GM19438 (cell line): ENCODE measurements at regions not wholly inside any gene's neighbourhood (a gene's known extent, or its start where the extent isn't known, plus 50 kb on each side); places are given as distances from the start of the nearest gene placed in this dataset.
"Not testable (repeated sequence)": the region's sequence is repeated elsewhere in the genome, so short reads cannot be mapped to it uniquely, and the experiment has no call there.

Source experiments
- ATAC-seq: cut with Tn5 transposase; IDR thresholded peaks from one replicate; pipeline ENCODE4 v1.9.1; 2021; ENCODE audit warnings: low read depth; ENCODE audit not compliant: unreplicated experiment

DNA sequence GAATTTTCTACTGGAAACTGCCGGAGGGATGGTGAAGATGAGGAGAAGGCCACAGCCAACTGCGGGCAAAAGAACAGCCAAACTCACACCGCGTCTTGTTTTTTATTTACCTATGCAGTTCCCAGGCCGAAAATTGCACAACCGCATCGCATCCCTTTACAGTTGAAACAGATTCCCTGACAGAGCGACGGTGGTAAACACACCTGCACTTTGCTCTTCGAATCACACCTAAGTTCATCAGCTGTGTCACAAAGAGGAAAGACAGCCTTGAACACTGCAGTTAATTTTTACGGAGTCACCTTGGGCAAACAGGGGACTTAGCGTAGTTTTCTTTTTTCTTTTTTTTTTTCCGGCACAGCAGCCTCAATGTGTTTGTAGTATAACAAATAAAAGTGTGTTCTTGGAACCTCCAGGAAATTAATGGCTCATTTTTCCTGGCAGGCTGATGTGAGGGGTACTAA lies 272.0 kb upstream of the DIO3 start:
- ATAC-seq: no peak

DNA sequence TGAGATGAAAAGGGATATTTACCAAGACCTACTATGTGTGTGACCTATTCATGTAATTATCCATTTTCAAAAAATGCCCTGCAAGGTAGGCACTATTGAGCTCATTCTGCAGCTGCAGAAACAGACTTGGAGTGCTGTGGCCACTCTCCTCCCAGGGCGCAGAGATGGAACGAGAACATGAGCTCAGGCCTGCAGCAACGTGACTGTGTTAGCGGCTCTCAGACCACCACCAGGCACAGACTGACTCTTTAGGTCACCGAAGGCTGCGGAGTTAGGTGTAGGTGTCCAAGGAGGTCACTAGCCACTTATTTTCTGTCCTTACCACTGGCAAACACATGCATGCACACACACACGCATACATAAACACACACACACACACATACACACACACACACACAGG lies 271.4 kb upstream of the DIO3 start:
- ATAC-seq: no peak

DNA sequence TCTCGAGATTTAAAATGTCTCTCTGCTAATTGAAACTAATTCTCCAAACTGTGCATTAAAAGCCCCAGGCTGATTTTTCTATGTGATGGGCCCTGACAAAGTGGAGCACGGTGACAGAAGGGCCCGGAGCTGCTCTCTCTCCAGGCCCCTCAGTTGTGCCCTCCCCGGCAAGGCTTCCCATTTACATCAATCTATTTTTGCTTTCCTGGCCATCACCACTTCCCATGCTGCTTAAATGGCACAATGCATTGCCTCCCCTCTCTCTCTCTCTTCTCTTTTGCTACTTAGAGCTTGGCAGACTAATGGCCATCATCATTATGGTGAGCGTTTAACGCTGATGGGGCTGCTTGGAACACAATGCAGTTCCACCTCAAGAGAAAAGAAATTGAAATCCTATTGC lies 270.7 kb upstream of the DIO3 start:
- no peak for ATAC-seq

DNA sequence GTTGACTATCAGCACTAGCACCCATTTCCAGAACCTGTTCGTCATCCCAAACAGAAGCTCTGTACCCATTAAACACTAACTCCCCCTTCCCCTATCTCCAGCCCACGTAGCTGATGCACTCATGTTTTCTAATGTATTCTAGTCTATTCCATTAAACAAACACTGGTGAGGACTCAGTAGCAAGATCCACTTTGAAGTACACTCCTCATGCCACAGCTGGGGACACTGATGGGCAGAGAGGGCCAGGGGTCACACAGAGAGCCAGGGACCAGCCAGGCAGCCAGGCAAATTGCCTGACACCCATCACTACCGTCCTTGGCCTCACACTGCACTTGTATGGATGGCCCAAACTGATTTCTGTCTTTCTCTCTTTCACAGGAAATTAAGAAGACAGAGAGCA lies 269.9 kb upstream of the DIO3 start:
- no peak for ATAC-seq

DNA sequence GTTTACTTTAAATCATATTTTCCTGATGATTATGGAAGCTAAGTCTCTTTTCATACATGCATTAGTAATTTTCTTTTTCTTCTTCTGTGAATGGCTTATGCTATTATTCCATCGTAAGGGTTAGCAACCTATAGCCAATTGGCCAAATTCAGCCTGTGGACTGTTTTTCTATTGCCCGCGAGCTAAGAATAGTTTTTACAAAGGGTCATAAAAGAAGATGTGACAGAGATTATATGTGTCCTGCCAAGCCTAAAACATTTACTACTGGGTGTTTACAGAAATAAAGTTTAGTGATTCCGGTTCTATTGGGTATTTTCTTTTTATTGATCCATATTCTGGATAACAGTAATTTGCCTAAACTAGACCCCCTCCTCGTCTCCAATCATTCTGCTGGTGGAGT lies 268.8 kb upstream of the DIO3 start:
- no peak for ATAC-seq

DNA sequence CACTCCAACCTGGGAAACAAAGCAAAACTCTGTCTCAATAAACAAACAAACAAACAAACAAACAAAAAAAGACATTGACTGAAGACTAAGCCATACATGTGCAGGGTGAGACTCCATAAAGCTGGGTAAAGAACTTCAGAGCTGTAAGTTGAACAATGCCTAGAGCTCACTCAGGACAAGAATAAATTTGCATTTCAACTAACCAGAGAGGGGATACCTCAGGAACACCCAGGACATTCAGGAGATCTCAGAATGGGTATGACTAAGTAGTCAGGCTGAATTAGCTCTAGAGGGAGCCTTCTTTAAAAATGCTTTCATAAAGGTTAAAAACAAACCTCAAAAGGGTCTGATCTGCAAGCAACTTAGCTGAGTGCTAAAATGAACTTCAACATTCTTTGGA lies 267.7 kb upstream of the DIO3 start:
- ATAC-seq: no peak

DNA sequence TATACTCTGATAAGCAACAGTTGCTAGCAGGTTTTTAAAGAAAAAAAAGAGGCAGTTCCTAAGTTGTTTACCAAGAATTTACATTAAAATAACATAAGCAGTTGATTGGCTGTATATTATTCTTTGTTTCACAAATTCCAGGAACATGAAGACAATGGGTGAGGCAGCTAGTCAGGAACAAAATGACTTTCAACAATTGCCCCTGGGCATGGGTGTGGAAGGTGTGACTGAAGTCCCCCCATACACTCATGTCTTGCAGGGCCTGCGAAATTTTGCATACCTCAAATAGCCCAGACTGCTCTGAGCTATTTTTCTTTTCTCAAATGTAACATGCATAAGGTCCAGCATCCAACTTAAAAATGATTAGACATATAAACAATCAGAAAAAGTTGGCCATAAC lies 267.2 kb upstream of the DIO3 start:
- ATAC-seq: no peak

DNA sequence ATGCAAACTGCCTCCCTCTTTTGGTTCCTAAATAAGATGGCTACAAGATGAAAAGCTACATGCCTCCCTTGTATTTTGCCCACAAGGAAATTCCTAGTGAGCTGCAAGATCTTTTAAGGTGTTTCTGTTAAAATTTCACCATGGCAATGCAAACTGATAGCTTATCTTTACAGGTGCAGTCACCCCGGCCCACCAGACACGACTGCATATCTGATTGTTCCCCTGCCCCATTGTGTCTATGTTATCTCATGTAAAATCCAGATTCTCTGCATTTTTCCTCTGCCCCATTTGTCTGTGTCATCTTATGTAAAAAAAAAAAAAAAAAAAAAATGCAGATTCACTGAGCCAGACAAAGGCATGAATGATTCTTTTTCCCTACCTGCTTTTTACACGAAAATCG lies 261.5 kb upstream of the DIO3 start:
- ATAC-seq: not testable (repeated sequence)

DNA sequence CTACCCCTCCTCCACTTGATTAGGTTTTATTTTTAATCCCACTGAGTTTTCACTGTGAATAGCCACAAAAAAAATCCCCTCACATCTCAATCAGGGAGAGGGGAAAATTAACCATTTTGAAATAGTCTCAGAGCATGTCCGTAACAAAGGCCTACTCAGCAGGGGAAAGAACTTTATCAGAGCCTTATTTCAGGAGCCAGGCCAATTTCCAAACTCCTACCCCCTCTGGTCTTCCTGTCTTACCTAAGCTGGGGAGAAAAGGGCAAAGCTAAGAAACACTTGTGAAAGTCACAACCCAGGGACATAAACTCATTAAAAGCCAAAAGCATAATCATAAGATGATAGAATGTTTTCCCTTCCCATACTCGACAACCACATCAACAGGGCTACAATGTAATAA lies 260.3 kb upstream of the DIO3 start:
- ATAC-seq: no peak

DNA sequence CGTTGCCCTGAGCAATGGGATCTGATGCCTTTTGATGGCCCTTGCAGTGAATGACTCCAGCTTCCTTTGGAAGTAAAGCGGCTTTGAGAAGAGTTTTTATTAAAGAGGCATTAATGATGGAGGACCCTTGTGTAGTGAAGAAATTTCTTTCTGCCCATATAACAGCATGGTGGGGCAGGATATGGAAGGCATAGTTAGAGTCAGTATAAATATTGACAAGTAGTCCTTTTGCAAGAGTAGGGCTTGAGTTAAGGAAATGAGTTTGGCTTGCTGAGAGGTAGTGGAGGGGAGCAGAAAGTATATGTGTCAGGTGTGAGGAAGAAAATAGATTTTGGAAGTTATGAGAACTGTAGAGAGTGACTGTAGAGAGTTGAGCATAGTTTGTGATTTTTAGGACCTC lies 254.1 kb upstream of the DIO3 start:
- ATAC-seq: not testable (repeated sequence)

DNA sequence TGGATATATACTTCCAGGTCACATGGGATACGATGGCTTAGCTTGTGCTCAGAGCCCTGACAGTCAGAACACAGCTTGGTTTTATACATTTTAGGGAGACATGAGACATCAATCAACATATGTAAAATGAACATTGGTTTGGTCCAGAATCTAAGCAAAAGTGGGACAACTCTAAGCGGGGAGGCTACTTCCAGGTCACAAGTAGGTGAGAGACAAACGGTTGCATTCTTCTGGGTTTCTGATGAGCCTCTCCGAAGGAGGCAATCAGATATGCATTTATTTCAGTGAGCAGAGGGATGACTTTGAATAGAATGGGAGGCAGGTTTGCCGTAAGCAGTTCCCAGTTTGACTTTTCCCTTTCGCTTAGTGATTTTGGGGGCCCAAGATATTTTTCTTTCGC lies 250.1 kb upstream of the DIO3 start:
- not testable (repeated sequence) for ATAC-seq

DNA sequence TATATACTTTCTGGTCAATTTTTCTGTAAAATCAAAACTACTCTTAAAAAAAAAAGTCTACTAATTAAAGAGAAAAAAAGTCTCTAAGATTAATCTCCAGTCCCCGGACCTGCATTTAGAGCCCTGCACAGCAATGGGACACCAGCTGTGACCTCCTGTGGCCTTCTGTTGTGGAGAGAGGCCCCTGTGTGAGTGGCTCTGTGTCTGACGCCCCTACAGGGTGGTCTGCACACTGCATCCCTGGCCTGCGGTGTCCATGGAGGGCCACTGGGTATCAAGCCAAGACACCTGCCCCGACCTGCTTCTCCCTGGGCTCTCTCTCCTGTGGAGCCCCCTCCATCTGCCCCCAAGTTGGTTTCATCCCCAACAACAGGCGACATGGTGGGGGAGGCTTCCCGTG lies 248.0 kb upstream of the DIO3 start:
- ATAC-seq: no peak

DNA sequence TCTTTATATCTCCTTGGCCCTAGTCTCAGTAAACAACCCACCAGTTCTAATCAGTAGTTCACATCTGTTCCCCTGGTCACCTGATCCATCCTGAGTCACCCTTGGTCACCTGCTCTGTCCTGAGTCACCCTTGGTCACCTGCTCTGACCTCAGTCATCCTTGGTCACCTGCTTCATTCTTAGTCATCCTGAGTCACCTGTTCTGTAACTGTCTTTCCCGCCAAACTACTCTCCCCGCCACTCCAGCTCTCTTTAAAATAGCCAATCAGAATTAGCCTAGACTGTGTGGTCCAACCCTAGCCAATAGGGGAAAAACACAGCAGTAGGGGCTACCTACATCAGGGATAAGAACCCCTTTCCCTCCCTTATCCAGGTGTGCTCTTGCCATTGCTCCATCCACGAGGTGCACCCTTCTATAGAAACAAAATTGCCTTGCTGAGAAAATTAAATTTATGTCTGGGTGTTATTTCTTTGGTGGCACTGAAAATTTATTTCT lies 245.4 kb upstream of the DIO3 start:
- ATAC-seq: no peak

DNA sequence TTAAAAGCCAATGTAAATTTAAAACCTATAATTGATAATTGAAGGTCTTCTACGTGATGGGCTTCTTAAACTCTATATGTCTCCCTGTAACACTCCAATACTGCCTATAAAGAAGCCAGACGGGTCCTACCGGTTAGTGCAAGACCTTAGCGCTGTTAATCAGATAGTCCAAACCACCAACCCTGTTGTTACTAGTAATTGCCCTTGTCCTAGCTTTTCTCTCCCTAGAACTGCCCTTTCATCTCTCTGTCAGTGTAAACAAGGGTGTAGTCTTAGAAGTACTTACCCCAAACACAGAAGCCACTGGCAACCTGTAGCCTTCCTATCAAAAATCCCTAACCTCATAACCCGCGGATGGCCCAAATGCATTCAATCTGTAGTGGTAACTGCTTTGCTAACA lies 243.0 kb upstream of the DIO3 start:
- ATAC-seq: no peak

DNA sequence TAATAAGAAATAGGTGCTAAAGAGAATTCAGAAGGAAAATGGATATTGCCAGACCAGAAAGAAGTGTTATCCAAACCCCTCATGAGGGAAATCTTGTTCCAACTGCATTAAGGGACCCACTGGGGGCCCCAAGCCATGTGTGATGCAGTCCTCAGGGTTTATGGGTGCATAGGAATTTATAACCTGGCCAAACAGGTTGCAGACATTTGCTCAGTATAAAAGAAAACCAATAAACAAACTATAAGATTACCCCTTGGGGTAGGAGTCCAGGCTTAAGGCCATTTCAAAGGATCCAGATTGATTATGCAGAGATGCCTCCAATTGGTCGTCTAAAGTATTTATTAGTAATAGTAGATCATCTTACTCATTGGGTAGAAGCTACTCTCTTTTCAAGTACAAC lies 240.9 kb upstream of the DIO3 start:
- no peak for ATAC-seq

DNA sequence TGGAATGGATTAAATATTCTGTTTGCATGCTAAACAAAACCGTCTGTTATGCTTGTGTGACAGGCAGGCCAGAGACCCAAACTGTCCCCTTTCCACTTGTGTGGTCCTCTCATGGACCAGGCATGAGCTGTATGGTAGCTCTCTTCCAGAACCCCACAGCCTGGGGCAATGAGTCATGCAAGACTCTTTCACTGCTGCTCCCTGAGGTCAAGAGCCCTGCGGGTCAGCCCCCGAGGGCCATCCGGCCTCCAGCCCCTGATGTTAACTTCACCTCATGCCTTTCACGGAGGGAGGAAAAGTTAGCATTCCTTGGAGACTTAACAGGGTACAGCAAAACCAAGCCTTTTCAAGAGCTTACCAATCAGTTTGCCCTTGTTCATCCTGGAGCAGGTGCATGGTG lies 239.1 kb upstream of the DIO3 start:
- ATAC-seq: no peak

DNA sequence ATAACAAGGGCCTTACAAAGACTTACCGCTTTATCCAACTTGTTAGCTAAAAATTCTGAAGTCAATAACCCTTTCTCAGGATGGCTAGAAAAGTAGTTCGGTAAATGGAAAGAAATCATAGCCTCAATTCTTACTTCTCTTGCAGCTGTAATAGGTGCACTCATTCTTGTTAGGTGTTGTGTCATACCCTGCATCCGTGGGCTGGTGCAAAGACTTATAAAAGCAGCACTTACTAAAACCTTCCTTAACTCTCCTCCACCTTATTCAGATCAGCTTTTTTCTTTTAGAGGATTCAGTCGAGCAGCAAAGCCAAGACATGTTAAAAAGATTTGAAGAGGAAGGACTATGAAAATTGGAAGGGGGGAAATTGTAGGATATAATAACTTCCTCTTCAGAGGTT lies 238.2 kb upstream of the DIO3 start:
- no peak for ATAC-seq

DNA sequence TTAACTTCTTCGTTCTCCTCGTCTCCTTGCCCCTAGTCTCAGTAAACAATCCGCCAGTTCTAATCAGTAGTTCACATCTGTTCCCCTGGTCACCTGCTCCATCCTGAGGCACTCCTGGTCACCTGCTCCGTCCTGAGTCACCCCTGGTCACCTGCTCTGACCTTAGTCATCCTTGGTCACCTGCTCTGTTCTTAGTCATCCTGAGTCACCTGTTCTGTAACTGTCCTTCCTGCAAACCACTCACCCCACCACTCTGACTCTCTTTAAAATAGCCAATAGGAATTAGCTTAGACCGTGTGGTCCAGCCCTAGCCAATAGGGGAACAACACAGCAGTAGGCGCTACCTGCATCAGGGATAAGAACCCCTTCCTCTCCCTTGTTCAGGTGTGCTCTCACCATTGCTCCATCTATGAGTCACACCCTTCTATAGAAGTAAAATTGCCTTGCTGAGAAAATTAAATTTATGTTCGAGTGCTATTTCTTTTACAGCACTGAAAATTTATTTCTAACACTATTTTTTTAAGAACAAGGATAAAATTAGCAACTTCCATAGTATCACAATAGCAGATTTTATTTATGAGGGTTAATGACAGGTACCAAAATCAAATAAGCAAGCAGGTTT lies 237.6 kb upstream of the DIO3 start:
- ATAC-seq: not testable (repeated sequence)

DNA sequence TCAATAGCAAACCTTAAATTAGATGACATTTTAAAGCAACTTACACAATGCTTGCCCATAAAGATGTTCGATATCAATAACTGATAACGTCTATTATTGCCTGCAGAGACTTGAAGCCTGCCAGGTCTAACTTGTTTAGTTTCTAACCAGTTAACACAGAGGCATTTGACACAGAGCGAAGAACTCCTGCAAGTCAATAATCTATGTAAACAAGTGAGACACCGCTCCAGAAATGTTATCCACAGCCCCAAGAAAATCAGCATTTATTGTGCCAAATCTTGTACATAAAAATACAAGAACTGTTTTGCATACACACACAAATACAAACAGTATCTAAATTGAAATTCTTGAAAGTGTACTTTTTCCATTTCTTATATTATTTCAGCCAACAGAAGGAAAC lies 236.0 kb upstream of the DIO3 start:
- ATAC-seq: no peak

DNA sequence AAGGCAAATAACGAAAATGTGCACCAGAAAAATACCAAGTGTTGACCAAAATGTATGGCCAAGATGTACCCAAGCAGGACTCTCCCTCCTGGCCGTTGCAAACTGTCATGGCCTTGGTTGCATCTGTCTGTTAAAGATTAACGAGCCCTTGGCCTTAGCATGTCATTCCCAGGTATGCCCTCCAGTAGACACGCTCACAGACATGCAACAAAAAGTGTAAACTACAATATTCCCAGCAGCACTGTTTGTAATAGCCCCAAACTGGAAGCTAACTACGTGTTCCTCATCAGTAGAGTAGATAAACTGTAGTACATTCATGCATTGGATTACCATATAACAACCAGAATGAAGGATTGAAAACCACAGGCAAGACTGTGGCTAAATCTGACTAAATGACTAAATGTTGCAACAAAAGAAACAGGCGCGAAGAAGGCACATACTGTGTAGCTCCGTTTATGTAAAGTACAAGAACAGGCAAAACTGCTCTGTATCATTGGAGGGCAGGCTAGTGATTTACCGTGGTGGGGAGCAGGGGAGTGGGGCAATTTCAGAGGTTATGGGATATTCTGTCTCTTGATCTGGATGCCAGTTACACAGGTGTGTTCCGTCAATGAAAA lies 232.8 kb upstream of the DIO3 start:
- ATAC-seq: no peak

DNA sequence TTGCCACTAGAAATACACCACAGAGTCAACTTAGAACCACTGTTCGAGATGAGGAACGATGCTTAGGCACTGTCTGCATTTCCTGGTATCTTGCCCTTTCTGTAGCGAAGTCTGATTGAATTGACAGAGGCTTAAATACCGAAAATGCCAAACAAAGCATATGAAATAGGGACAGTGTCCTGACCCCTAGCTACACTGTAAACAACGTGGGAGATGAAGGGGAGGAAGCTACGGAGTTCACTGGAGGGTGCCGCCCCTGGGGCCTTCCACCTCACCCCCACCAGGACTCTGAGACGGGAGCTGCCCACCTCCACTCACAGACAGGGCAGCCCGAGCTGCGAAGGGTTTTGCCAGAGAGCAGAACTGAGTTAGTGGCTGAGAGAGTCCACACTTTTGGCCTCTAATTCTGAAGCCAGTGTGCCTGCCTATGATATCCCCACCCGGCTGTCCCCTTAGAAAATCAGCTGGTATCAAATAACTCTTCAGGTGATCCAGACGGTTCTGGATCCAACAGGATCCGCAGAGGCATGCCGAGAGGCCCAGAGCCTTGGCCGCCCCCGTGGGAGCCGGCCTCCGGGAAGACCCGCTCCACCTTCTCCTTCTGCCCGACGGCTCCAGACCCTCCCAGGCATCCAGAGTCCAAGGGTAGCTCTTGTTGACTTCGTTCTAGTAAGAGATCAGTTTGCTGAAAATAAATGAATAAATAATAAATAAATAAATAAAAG lies 230.7 kb upstream of the DIO3 start:
- ATAC-seq: no peak

DNA sequence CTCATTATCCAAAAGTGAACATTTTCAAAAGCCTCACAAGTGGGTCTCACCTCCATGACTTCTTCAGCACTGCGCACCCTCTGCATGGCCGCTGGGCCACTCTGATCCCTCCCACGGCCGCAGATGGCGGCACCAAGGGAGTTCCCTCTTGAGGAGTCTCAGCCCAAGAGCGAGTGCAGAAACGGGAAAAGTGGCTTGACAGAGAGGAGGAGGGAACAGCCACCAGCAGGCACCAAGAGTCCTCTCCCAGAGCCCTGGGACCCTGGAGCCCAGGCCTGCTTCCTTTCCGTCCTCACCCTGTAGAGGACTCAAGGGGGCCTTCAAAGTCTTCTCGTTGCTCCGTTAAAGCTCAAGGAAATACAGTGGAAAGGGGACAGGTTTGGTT lies 230.2 kb upstream of the DIO3 start:
- no peak for ATAC-seq
